ENCODE measurements at regions not wholly inside any gene's neighbourhood (a gene's known extent, or its start where the extent isn't known, plus 50 kb on each side); places are given as distances from the start of the nearest gene placed in this dataset.
"Not testable (repeated sequence)": the region's sequence is repeated elsewhere in the genome, so short reads cannot be mapped to it uniquely, and the experiment has no call there.

GRCh38 chr6:90463359-90463758 lies 123.5 kb downstream of the MAP3K7 start:
- H3K4me1 Mint-ChIP-seq = peaks cover 62% of the 10 kb centered on the region
- H3K27ac Mint-ChIP-seq = peak overlapping the region; percentile 87
- H3K4me3 Mint-ChIP-seq = peak overlapping the region; percentile 80
- peak; percentile 40 for ATAC-seq (replicated peaks)
- peaks cover 3% of the 10 kb centered on the region for H3K9me3 Mint-ChIP-seq
- H3K36me3 Mint-ChIP-seq (ENCODE audit: low read depth) = peaks cover 7% of the 10 kb centered on the region
- no peaks in the 10 kb centered on the region for H3K27me3 Mint-ChIP-seq

GRCh38 chr6:90462102-90462501 lies 124.8 kb downstream of the MAP3K7 start:
- H3K9me3 Mint-ChIP-seq = peaks cover 3% of the 10 kb centered on the region

GRCh38 chr6:90461383-90461782 lies 125.5 kb downstream of the MAP3K7 start:
- Mint-ChIP-seq H3K27ac (peak overlapping the region; percentile 28), H3K4me3 (peak overlapping the region; percentile 3), H3K27me3 (no peaks in the 10 kb centered on the region), H3K36me3 (ENCODE audit: low read depth) (no peaks in the 10 kb centered on the region), H3K4me1 (peaks cover 59% of the 10 kb centered on the region), H3K9me3 (peaks cover 3% of the 10 kb centered on the region)
- no peak for ATAC-seq (replicated peaks)

More at GRCh38 chr6:90462102-90462501, 124.8 kb downstream of the MAP3K7 start:
- Mint-ChIP-seq H3K4me3 (peak overlapping the region; percentile 80), H3K27ac (peak overlapping the region; percentile 87), H3K4me1 (peaks cover 65% of the 10 kb centered on the region), H3K36me3 (ENCODE audit: low read depth) (peaks cover 7% of the 10 kb centered on the region), H3K27me3 (no peaks in the 10 kb centered on the region)
- ATAC-seq (replicated peaks) = no peak

- H3K27me3 Mint-ChIP-seq = no peaks in the 10 kb centered on the region
- peak overlapping the region; percentile 86 for H3K27ac Mint-ChIP-seq
- peaks cover 3% of the 10 kb centered on the region for H3K9me3 Mint-ChIP-seq
- peaks cover 49% of the 10 kb centered on the region for H3K4me1 Mint-ChIP-seq
- H3K36me3 Mint-ChIP-seq (ENCODE audit: low read depth) = no peaks in the 10 kb centered on the region
- peak overlapping the region; percentile 68 for H3K4me3 Mint-ChIP-seq
- no peak for ATAC-seq (replicated peaks)
Observed at GRCh38 chr6:90460051-90460450, 126.8 kb downstream of the MAP3K7 start.

GRCh38 chr6:90459225-90459758 lies 127.6 kb downstream of the MAP3K7 start:
- peak overlapping the region; percentile 86 for H3K27ac Mint-ChIP-seq
- H3K4me3 Mint-ChIP-seq = peak overlapping the region; percentile 68
- H3K9me3 Mint-ChIP-seq = peaks cover 3% of the 10 kb centered on the region
- no peak for ATAC-seq (replicated peaks)
- H3K36me3 Mint-ChIP-seq (ENCODE audit: low read depth) = no peaks in the 10 kb centered on the region
- peaks cover 49% of the 10 kb centered on the region for H3K4me1 Mint-ChIP-seq
- no peaks in the 10 kb centered on the region for H3K27me3 Mint-ChIP-seq

- Mint-ChIP-seq H3K4me1 (peaks cover 45% of the 10 kb centered on the region), H3K36me3 (ENCODE audit: low read depth) (no peaks in the 10 kb centered on the region), H3K4me3 (peak overlapping the region; percentile 68), H3K27ac (peak overlapping the region; percentile 86), H3K27me3 (no peaks in the 10 kb centered on the region), H3K9me3 (peaks cover under 1% of the 10 kb centered on the region)
- peak; percentile 94 for ATAC-seq (replicated peaks)
Observed at GRCh38 chr6:90458353-90459224, 128.3 kb downstream of the MAP3K7 start.

GRCh38 chr6:90457867-90458259 lies 129.0 kb downstream of the MAP3K7 start:
- peaks cover 39% of the 10 kb centered on the region for H3K4me1 Mint-ChIP-seq
- H3K27me3 Mint-ChIP-seq = no peaks in the 10 kb centered on the region
- peak overlapping the region; percentile 68 for H3K4me3 Mint-ChIP-seq
- ATAC-seq (replicated peaks) = no peak
- no peaks in the 10 kb centered on the region for H3K36me3 Mint-ChIP-seq (ENCODE audit: low read depth)
- H3K27ac Mint-ChIP-seq = peak overlapping the region; percentile 86
- H3K9me3 Mint-ChIP-seq = no peaks in the 10 kb centered on the region

- not testable (repeated sequence) for H3K27me3 Mint-ChIP-seq; H3K9me3 Mint-ChIP-seq; H3K36me3 Mint-ChIP-seq (ENCODE audit: low read depth)
- Mint-ChIP-seq H3K4me3 (peak overlapping the region; percentile 68), H3K27ac (peak overlapping the region; percentile 86), H3K4me1 (peaks cover 34% of the 10 kb centered on the region)
- peak; percentile 13 for ATAC-seq (replicated peaks)
Observed at GRCh38 chr6:90456997-90457866, 129.6 kb downstream of the MAP3K7 start.

- H3K4me1 Mint-ChIP-seq = peaks cover 27% of the 10 kb centered on the region
- no peak for ATAC-seq (replicated peaks)
- no peak overlapping the region for H3K27ac Mint-ChIP-seq
- no peaks in the 10 kb centered on the region for H3K36me3 Mint-ChIP-seq (ENCODE audit: low read depth)
- H3K9me3 Mint-ChIP-seq = no peaks in the 10 kb centered on the region
- H3K27me3 Mint-ChIP-seq = no peaks in the 10 kb centered on the region
- H3K4me3 Mint-ChIP-seq = no peak overlapping the region
Observed at GRCh38 chr6:90456001-90456400, 130.9 kb downstream of the MAP3K7 start.

GRCh38 chr6:90454836-90455427 lies 131.9 kb downstream of the MAP3K7 start:
- Mint-ChIP-seq H3K27me3 (no peaks in the 10 kb centered on the region), H3K4me1 (peaks cover 25% of the 10 kb centered on the region), H3K27ac (no peak overlapping the region), H3K4me3 (no peak overlapping the region), H3K36me3 (ENCODE audit: low read depth) (no peaks in the 10 kb centered on the region), H3K9me3 (no peaks in the 10 kb centered on the region)
- no peak for ATAC-seq (replicated peaks)

GRCh38 chr6:90450268-90450953 lies 136.5 kb downstream of the MAP3K7 start:
- Mint-ChIP-seq H3K27me3 (no peaks in the 10 kb centered on the region), H3K9me3 (peaks cover 3% of the 10 kb centered on the region), H3K36me3 (ENCODE audit: low read depth) (no peaks in the 10 kb centered on the region), H3K4me3 (no peak overlapping the region), H3K27ac (no peak overlapping the region), H3K4me1 (peaks cover 17% of the 10 kb centered on the region)
- no peak for ATAC-seq (replicated peaks)

GRCh38 chr6:90449311-90449710 lies 137.6 kb downstream of the MAP3K7 start:
- H3K27ac Mint-ChIP-seq = no peak overlapping the region
- H3K9me3 Mint-ChIP-seq = peaks cover 3% of the 10 kb centered on the region
- H3K36me3 Mint-ChIP-seq (ENCODE audit: low read depth) = no peaks in the 10 kb centered on the region
- H3K27me3 Mint-ChIP-seq = no peaks in the 10 kb centered on the region
- H3K4me3 Mint-ChIP-seq = no peak overlapping the region
- no peak for ATAC-seq (replicated peaks)
- peaks cover 26% of the 10 kb centered on the region for H3K4me1 Mint-ChIP-seq

- Mint-ChIP-seq H3K27me3 (no peaks in the 10 kb centered on the region), H3K36me3 (ENCODE audit: low read depth) (no peaks in the 10 kb centered on the region), H3K27ac (no peak overlapping the region), H3K4me1 (peaks cover 28% of the 10 kb centered on the region), H3K9me3 (peaks cover 3% of the 10 kb centered on the region), H3K4me3 (no peak overlapping the region)
- ATAC-seq (replicated peaks) = no peak
Observed at GRCh38 chr6:90448836-90449235, 138.0 kb downstream of the MAP3K7 start.

GRCh38 chr6:90446164-90446563 lies 140.7 kb downstream of the MAP3K7 start:
- H3K4me3 Mint-ChIP-seq = peak overlapping the region; percentile 48
- H3K36me3 Mint-ChIP-seq (ENCODE audit: low read depth) = no peaks in the 10 kb centered on the region
- peaks cover 4% of the 10 kb centered on the region for H3K27me3 Mint-ChIP-seq
- peak overlapping the region; percentile 58 for H3K27ac Mint-ChIP-seq
- peaks cover 3% of the 10 kb centered on the region for H3K9me3 Mint-ChIP-seq
- no peak for ATAC-seq (replicated peaks)
- peaks cover 28% of the 10 kb centered on the region for H3K4me1 Mint-ChIP-seq

All from activated T-helper 17 cell treated with anti-CD3 and anti-CD28 coated beads, Interleukin-2, amount 50 U/mL, for 72 hours (primary cell).